ENCODE measurements at regions not wholly inside any gene's neighbourhood (a gene's known extent, or its start where the extent isn't known, plus 50 kb on each side); places are given as distances from the start of the nearest gene placed in this dataset.

DNA sequence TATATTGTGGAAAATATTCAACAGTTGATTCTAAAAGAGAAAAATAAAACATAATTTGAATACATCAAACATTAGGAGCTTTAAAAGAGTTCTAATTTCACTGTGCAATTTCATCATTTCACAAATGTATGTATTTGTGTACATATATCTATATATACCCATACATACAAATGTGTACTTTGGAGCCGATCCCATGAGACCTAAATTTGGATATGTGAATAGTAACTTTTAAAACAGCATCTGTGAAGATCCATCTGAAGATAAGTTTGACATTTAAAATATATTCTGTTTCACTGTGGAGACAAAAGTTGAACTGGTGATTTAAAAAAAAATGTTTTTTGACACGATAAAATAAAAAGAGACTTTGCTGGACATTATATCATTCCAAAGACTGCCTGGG is 374.0 kb downstream of the TMA16 start:
- H3K4me3 ChIP-seq (ENCODE audit: control insufficient read depth in 1 of 7, extremely low read depth in 1 of 7, insufficient read depth in 4 of 7, low read depth in 2 of 7, low read length in 6 of 7), result no peak overlapping the region
- no peak overlapping the region for H3K27ac ChIP-seq (ENCODE audit: insufficient read depth in 1 of 2, low read depth in 1 of 2, low read length in 2 of 2, poor library complexity in 1 of 2, severe bottlenecking in 2 of 2)
- WGBS (ENCODE audit: insufficient coverage), result 100% methylated on average over 1 of the region's 2 CpGs
- POLR2A ChIA-PET, result no interaction called here
- no peak for DNase-seq
- H3K36me3 ChIP-seq (ENCODE audit: control insufficient read depth in 4 of 4, insufficient read depth in 4 of 4, low read length in 3 of 4), result no peaks in the 10 kb centered on the region
- no peaks in the 10 kb centered on the region for H3K9me3 ChIP-seq (ENCODE audit: control extremely low read depth in 1 of 5, control insufficient read depth in 4 of 5, insufficient read depth in 2 of 5, low read depth in 1 of 5, low read length in 4 of 5)
- no peaks in the 10 kb centered on the region for H3K4me1 ChIP-seq (ENCODE audit: control extremely low read depth in 1 of 4, control insufficient read depth in 4 of 4, insufficient read depth in 4 of 4, low read length in 3 of 4)
- no peaks in the 10 kb centered on the region for H3K27me3 ChIP-seq (replicated peaks in 2 of 5; ENCODE audit: control insufficient read depth in 4 of 5, insufficient read depth in 5 of 5, low read length in 4 of 5)
- CTCF ChIA-PET, result no interaction called here

DNA sequence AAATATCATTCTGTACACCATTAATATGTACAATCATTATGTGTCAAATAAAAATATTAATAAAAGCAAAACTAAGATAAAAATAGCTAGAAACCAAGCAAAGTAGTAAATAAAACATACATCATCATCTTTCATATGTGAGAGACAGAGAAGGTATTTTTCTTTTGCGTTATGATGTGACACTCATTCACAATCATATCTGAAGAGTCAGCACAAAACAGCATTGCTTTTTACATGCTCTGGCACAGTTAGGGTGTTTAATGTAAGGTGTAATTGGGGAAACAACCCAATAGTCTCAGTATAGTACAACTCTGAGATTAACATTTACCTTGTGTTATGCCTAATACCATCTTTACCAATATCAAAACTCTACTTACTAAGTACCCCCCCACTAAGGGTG is 376.6 kb downstream of the TMA16 start:
- Histone ChIP-seq H3K4me3 (ENCODE audit: control insufficient read depth in 1 of 7, extremely low read depth in 1 of 7, insufficient read depth in 4 of 7, low read depth in 2 of 7, low read length in 6 of 7) (no peak overlapping the region), H3K4me1 (ENCODE audit: control extremely low read depth in 1 of 4, control insufficient read depth in 4 of 4, insufficient read depth in 4 of 4, low read length in 3 of 4) (no peaks in the 10 kb centered on the region), H3K27me3 (replicated peaks in 2 of 5; ENCODE audit: control insufficient read depth in 4 of 5, insufficient read depth in 5 of 5, low read length in 4 of 5) (no peaks in the 10 kb centered on the region), H3K27ac (ENCODE audit: insufficient read depth in 1 of 2, low read depth in 1 of 2, low read length in 2 of 2, poor library complexity in 1 of 2, severe bottlenecking in 2 of 2) (no peak overlapping the region), H3K36me3 (ENCODE audit: control insufficient read depth in 4 of 4, insufficient read depth in 4 of 4, low read length in 3 of 4) (no peaks in the 10 kb centered on the region), H3K9me3 (ENCODE audit: control extremely low read depth in 1 of 5, control insufficient read depth in 4 of 5, insufficient read depth in 2 of 5, low read depth in 1 of 5, low read length in 4 of 5) (no peaks in the 10 kb centered on the region)
- ChIA-PET CTCF (no interaction called here), POLR2A (no interaction called here)
- DNase-seq, result no peak
- no CpG with 5 or more reads among the region's 1 CpG for WGBS (ENCODE audit: insufficient coverage)

GRCh38 chr4:163875327-163875726 is 380.8 kb downstream of the TMA16 start:
- H3K27me3 ChIP-seq (replicated peaks in 2 of 5; ENCODE audit: control insufficient read depth in 4 of 5, insufficient read depth in 5 of 5, low read length in 4 of 5), result no peaks in the 10 kb centered on the region
- POLR2A ChIA-PET, result no interaction called here
- no peak for DNase-seq
- no CpG with 5 or more reads among the region's 4 CpGs for WGBS (ENCODE audit: insufficient coverage)
- no peaks in the 10 kb centered on the region for H3K36me3 ChIP-seq (ENCODE audit: control insufficient read depth in 4 of 4, insufficient read depth in 4 of 4, low read length in 3 of 4)
- CTCF ChIA-PET, result no interaction called here
- H3K4me3 ChIP-seq (ENCODE audit: control insufficient read depth in 1 of 7, extremely low read depth in 1 of 7, insufficient read depth in 4 of 7, low read depth in 2 of 7, low read length in 6 of 7), result no peak overlapping the region
- H3K4me1 ChIP-seq (ENCODE audit: control extremely low read depth in 1 of 4, control insufficient read depth in 4 of 4, insufficient read depth in 4 of 4, low read length in 3 of 4), result no peaks in the 10 kb centered on the region
- H3K27ac ChIP-seq (ENCODE audit: insufficient read depth in 1 of 2, low read depth in 1 of 2, low read length in 2 of 2, poor library complexity in 1 of 2, severe bottlenecking in 2 of 2), result no peak overlapping the region
- H3K9me3 ChIP-seq (ENCODE audit: control extremely low read depth in 1 of 5, control insufficient read depth in 4 of 5, insufficient read depth in 2 of 5, low read depth in 1 of 5, low read length in 4 of 5), result no peaks in the 10 kb centered on the region

DNA sequence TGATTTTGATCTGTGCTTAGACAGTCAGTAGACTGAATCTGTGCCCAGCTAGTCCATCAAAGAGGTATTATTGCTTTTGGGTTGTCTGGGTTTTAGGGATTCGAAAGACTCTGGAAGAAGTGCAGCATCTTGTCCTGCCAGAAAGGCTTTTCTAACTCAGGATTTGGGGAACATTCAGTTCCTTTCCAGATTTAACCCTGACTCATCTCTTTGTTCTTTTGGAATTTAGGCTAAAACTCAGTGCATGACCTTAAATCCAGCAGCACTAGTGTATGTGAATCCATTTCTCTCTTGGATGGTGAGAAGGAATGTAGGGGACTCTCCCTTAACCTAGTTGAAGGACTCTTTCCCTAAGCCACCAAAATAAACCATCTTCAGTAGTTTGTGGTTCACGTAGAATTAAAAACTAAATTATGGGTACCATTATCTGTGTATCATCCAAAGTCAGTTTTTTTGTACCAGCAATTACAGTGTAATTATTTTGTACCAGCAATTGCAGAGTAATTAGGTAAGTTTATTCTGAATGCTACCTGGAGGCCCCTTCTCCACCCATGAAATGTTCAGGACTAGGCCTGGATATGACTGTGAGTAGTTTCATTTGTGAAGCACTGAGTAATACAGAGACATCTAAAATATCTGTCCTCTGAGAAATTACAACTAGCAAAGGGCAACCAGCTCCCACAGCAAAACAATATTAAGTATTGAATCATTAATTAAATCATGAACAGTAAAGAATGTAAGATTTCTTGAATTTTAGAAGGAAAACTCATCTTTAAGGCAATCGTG is 384.0 kb downstream of the TMA16 start:
- Histone ChIP-seq H3K4me1 (ENCODE audit: control extremely low read depth in 1 of 4, control insufficient read depth in 4 of 4, insufficient read depth in 4 of 4, low read length in 3 of 4) (no peaks in the 10 kb centered on the region), H3K4me3 (ENCODE audit: control insufficient read depth in 1 of 7, extremely low read depth in 1 of 7, insufficient read depth in 4 of 7, low read depth in 2 of 7, low read length in 6 of 7) (no peak overlapping the region), H3K36me3 (ENCODE audit: control insufficient read depth in 4 of 4, insufficient read depth in 4 of 4, low read length in 3 of 4) (no peaks in the 10 kb centered on the region), H3K27ac (ENCODE audit: insufficient read depth in 1 of 2, low read depth in 1 of 2, low read length in 2 of 2, poor library complexity in 1 of 2, severe bottlenecking in 2 of 2) (no peak overlapping the region), H3K9me3 (ENCODE audit: control extremely low read depth in 1 of 5, control insufficient read depth in 4 of 5, insufficient read depth in 2 of 5, low read depth in 1 of 5, low read length in 4 of 5) (no peaks in the 10 kb centered on the region), H3K27me3 (replicated peaks in 2 of 5; ENCODE audit: control insufficient read depth in 4 of 5, insufficient read depth in 5 of 5, low read length in 4 of 5) (no peaks in the 10 kb centered on the region)
- POLR2A ChIA-PET, result no interaction called here
- no peak for DNase-seq
- CTCF ChIA-PET, result no interaction called here
- 100% methylated on average over 1 of the region's 3 CpGs for WGBS (ENCODE audit: insufficient coverage)

GRCh38 chr4:163892417-163892816 is 397.9 kb downstream of the TMA16 start:
- Histone ChIP-seq H3K36me3 (ENCODE audit: control insufficient read depth in 4 of 4, insufficient read depth in 4 of 4, low read length in 3 of 4) (no peaks in the 10 kb centered on the region), H3K4me1 (ENCODE audit: control extremely low read depth in 1 of 4, control insufficient read depth in 4 of 4, insufficient read depth in 4 of 4, low read length in 3 of 4) (peaks cover 0 to 3% (median 0%) of the 10 kb centered on the region in 4 experiments), H3K4me3 (ENCODE audit: control insufficient read depth in 1 of 7, extremely low read depth in 1 of 7, insufficient read depth in 4 of 7, low read depth in 2 of 7, low read length in 6 of 7) (no peak overlapping the region), H3K27me3 (replicated peaks in 2 of 5; ENCODE audit: control insufficient read depth in 4 of 5, insufficient read depth in 5 of 5, low read length in 4 of 5) (peaks cover 0 to 2% (median 0%) of the 10 kb centered on the region in 5 experiments), H3K9me3 (ENCODE audit: control extremely low read depth in 1 of 5, control insufficient read depth in 4 of 5, insufficient read depth in 2 of 5, low read depth in 1 of 5, low read length in 4 of 5) (peaks cover 0 to 1% (median 0%) of the 10 kb centered on the region in 5 experiments), H3K27ac (ENCODE audit: insufficient read depth in 1 of 2, low read depth in 1 of 2, low read length in 2 of 2, poor library complexity in 1 of 2, severe bottlenecking in 2 of 2) (no peak overlapping the region)
- POLR2A ChIA-PET, result no interaction called here
- CTCF ChIA-PET, result no interaction called here
- DNase-seq, result no peak

GRCh38 chr4:163895378-163896005 is 401.0 kb downstream of the TMA16 start:
- no peak overlapping the region for H3K4me3 ChIP-seq (ENCODE audit: control insufficient read depth in 1 of 7, extremely low read depth in 1 of 7, insufficient read depth in 4 of 7, low read depth in 2 of 7, low read length in 6 of 7)
- POLR2A ChIA-PET, result no interaction called here

GRCh38 chr4:163901319-163901718 is 406.8 kb downstream of the TMA16 start:
- Histone ChIP-seq H3K27ac (ENCODE audit: insufficient read depth in 1 of 2, low read depth in 1 of 2, low read length in 2 of 2, poor library complexity in 1 of 2, severe bottlenecking in 2 of 2) (no peak overlapping the region), H3K9me3 (ENCODE audit: control extremely low read depth in 1 of 5, control insufficient read depth in 4 of 5, insufficient read depth in 2 of 5, low read depth in 1 of 5, low read length in 4 of 5) (peaks cover 0 to 2% (median 0%) of the 10 kb centered on the region in 5 experiments), H3K4me3 (ENCODE audit: control insufficient read depth in 1 of 7, extremely low read depth in 1 of 7, insufficient read depth in 4 of 7, low read depth in 2 of 7, low read length in 6 of 7) (no peak overlapping the region), H3K4me1 (ENCODE audit: control extremely low read depth in 1 of 4, control insufficient read depth in 4 of 4, insufficient read depth in 4 of 4, low read length in 3 of 4) (no peaks in the 10 kb centered on the region), H3K27me3 (replicated peaks in 2 of 5; ENCODE audit: control insufficient read depth in 4 of 5, insufficient read depth in 5 of 5, low read length in 4 of 5) (no peaks in the 10 kb centered on the region), H3K36me3 (ENCODE audit: control insufficient read depth in 4 of 4, insufficient read depth in 4 of 4, low read length in 3 of 4) (no peaks in the 10 kb centered on the region)
- no peak for DNase-seq
- WGBS (ENCODE audit: insufficient coverage), result no CpG with 5 or more reads among the region's 1 CpG
- POLR2A ChIA-PET, result no interaction called here
- CTCF ChIA-PET, result no interaction called here

More at GRCh38 chr4:163895378-163896005, 401.0 kb downstream of the TMA16 start:
- CTCF ChIA-PET, result no interaction called here
- peaks cover 0 to 3% (median 0%) of the 10 kb centered on the region in 5 experiments for H3K9me3 ChIP-seq (ENCODE audit: control extremely low read depth in 1 of 5, control insufficient read depth in 4 of 5, insufficient read depth in 2 of 5, low read depth in 1 of 5, low read length in 4 of 5)
- WGBS (ENCODE audit: insufficient coverage), result 36% methylated on average over 2 of the region's 3 CpGs
- H3K27me3 ChIP-seq (replicated peaks in 2 of 5; ENCODE audit: control insufficient read depth in 4 of 5, insufficient read depth in 5 of 5, low read length in 4 of 5), result no peaks in the 10 kb centered on the region
- no peaks in the 10 kb centered on the region for H3K36me3 ChIP-seq (ENCODE audit: control insufficient read depth in 4 of 4, insufficient read depth in 4 of 4, low read length in 3 of 4)
- H3K27ac ChIP-seq (ENCODE audit: insufficient read depth in 1 of 2, low read depth in 1 of 2, low read length in 2 of 2, poor library complexity in 1 of 2, severe bottlenecking in 2 of 2), result no peak overlapping the region
- DNase-seq, result peak in 2 of 3 donors; percentile 27 to 63
- H3K4me1 ChIP-seq (ENCODE audit: control extremely low read depth in 1 of 4, control insufficient read depth in 4 of 4, insufficient read depth in 4 of 4, low read length in 3 of 4), result peaks cover 0 to 3% (median 0%) of the 10 kb centered on the region in 4 experiments

Measured in common myeloid progenitor, CD34-positive (primary cell).